Ascending aorta (tissue), 2 donors: ENCODE measurements at regions not wholly inside any gene's neighbourhood (a gene's known extent, or its start where the extent isn't known, plus 50 kb on each side); places are given as distances from the start of the nearest gene placed in this dataset.

Experiments
- DNase-seq, 2 donors: peaks; one replicate each; pipeline ENCODE4 v3.0.0-alpha.2; 2019; ENCODE audit warnings: low spot score in 2 of 2
- H3K27ac ChIP-seq, 2 donors: fragments of 200-600 bp; sonication (generic); one replicate each; pipeline ENCODE4 v1.5.1; 2016 to 2017; ENCODE audit warnings: mild to moderate bottlenecking in 1 of 2
- H3K27me3 ChIP-seq: fragments of 200-600 bp; sonication (generic); one replicate; pipeline ENCODE4 v1.5.1; 2017
- H3K36me3 ChIP-seq, 2 donors: fragments of 200-600 bp; sonication (generic); one replicate each; pipeline ENCODE4 v1.5.1; 2016
- H3K4me1 ChIP-seq, 2 donors: fragments of 200-600 bp; sonication (generic); one replicate each; pipeline ENCODE4 v1.5.1; 2016 to 2017; ENCODE audit warnings: mild to moderate bottlenecking in 1 of 2
- H3K4me3 ChIP-seq, 2 donors: fragments of 200-600 bp; sonication (generic); one replicate each; pipeline ENCODE4 v1.5.1; 2016 to 2017; ENCODE audit warnings: mild to moderate bottlenecking in 1 of 2
- H3K9me3 ChIP-seq, 2 donors: fragments of 200-600 bp; sonication (generic); one replicate each; pipeline ENCODE4 v1.5.1; 2016
- CTCF ChIP-seq, 3 experiments: fragments of 200-600 bp in 2 of 3; fragments of 450-650 bp in 1 of 3; sonication (generic) in 2 of 3; IDR thresholded peaks; one replicate each; pipeline ENCODE4 v1.5.1; 2016 to 2019; ENCODE audit warnings: antibody characterized with exemption in 3 of 3, mild to moderate bottlenecking in 1 of 3, moderate library complexity in 1 of 3
- intact Hi-C: fragments of 100-400 bp; cut with DNase I; formaldehyde crosslinking; loops from one replicate; pipeline ENCODE4 v1.15.1; 2023

- H3K4me3 ChIP-seq: no peak overlapping the region
- intact Hi-C loops: no loop called here
- no peak for DNase-seq
- H3K27ac ChIP-seq: no peak overlapping the region
- no peaks in the 10 kb centered on the region for H3K27me3 ChIP-seq
- H3K4me1 ChIP-seq: no peaks in the 10 kb centered on the region
- H3K36me3 ChIP-seq: no peaks in the 10 kb centered on the region
- TF ChIP-seq CTCF (IDR thresholded peaks at IDR 0.05): no peak
- no peaks in the 10 kb centered on the region for H3K9me3 ChIP-seq
Observed at GRCh38 chr5:158516521-158516920, 583.2 kb downstream of the EBF1 start.

GRCh38 chr5:158514986-158515359 lies 584.7 kb downstream of the EBF1 start:
- no peaks in the 10 kb centered on the region for H3K4me1 ChIP-seq
- H3K36me3 ChIP-seq: no peaks in the 10 kb centered on the region
- no peak for TF ChIP-seq CTCF (IDR thresholded peaks at IDR 0.05)
- H3K27ac ChIP-seq: no peak overlapping the region
- no peak overlapping the region for H3K4me3 ChIP-seq
- no peaks in the 10 kb centered on the region for H3K9me3 ChIP-seq
- no peak for DNase-seq
- intact Hi-C loops: no loop called here
- H3K27me3 ChIP-seq: no peaks in the 10 kb centered on the region

- intact Hi-C loops: no loop called here
- Histone ChIP-seq H3K4me3 (no peak overlapping the region), H3K27ac (no peak overlapping the region), H3K9me3 (no peaks in the 10 kb centered on the region), H3K27me3 (no peaks in the 10 kb centered on the region), H3K36me3 (no peaks in the 10 kb centered on the region), H3K4me1 (no peaks in the 10 kb centered on the region)
- no peak for TF ChIP-seq CTCF (IDR thresholded peaks at IDR 0.05)
- no peak for DNase-seq
Observed at GRCh38 chr5:158514319-158514985, 585.3 kb downstream of the EBF1 start.

GRCh38 chr5:158513490-158514318 lies 586.0 kb downstream of the EBF1 start:
- Histone ChIP-seq H3K4me1 (no peaks in the 10 kb centered on the region), H3K36me3 (no peaks in the 10 kb centered on the region), H3K27ac (no peak overlapping the region), H3K4me3 (no peak overlapping the region), H3K9me3 (no peaks in the 10 kb centered on the region), H3K27me3 (no peaks in the 10 kb centered on the region)
- intact Hi-C loops: no loop called here
- no peak for TF ChIP-seq CTCF (IDR thresholded peaks at IDR 0.05)
- no peak for DNase-seq

- no peak for DNase-seq
- Histone ChIP-seq H3K36me3 (no peaks in the 10 kb centered on the region), H3K4me3 (no peak overlapping the region), H3K4me1 (no peaks in the 10 kb centered on the region), H3K9me3 (peaks cover 0 to 9% of the 10 kb centered on the region in 2 donors), H3K27me3 (no peaks in the 10 kb centered on the region), H3K27ac (no peak overlapping the region)
- intact Hi-C loops: no loop called here
- no peak for TF ChIP-seq CTCF (IDR thresholded peaks at IDR 0.05)
Observed at GRCh38 chr5:158511454-158511853, 588.3 kb downstream of the EBF1 start.
